Prostate gland (tissue), 2 donors: ENCODE measurements at regions not wholly inside any gene's neighbourhood (a gene's known extent, or its start where the extent isn't known, plus 50 kb on each side); places are given as distances from the start of the nearest gene placed in this dataset.

Experiments
- DNase-seq: peaks from one replicate; pipeline ENCODE4 v3.0.0-alpha.2; 2019; ENCODE audit warnings: low spot score
- H3K27ac ChIP-seq, 2 donors: fragments of 200-600 bp; sonication (generic); 2 replicates each; pipeline ENCODE4 v1.5.1; 2017 to 2019
- H3K27me3 ChIP-seq: fragments of 200-600 bp; sonication (generic); replicated peaks from 2 replicates; pipeline ENCODE4 v1.5.1; 2019; ENCODE audit not compliant: insufficient read depth
- H3K36me3 ChIP-seq, 2 donors: fragments of 200-600 bp; sonication (generic); 1 replicate in 1 of 2; 2 replicates in 1 of 2; pipeline versions ENCODE4 v1.5.1 to v1.8.1; 2017 to 2019
- H3K4me1 ChIP-seq: fragments of 200-600 bp; sonication (generic); replicated peaks from 2 replicates; pipeline ENCODE4 v1.5.1; 2019
- H3K4me3 ChIP-seq, 2 donors: fragments of 200-600 bp; sonication (generic); 2 replicates each; pipeline ENCODE4 v1.5.1; 2017 to 2019
- H3K9me3 ChIP-seq: fragments of 200-600 bp; sonication (generic); 2 replicates; pipeline ENCODE4 v1.5.1; 2017
- CTCF ChIP-seq, 4 experiments: fragments of 200-600 bp in 2 of 4; fragments of 450-650 bp in 2 of 4; sonication (generic) in 2 of 4; IDR thresholded peaks; 1 replicate in 3 of 4; 2 replicates in 1 of 4; pipeline ENCODE4 v1.5.1; 2016 to 2019; ENCODE audit warnings: antibody characterized with exemption in 4 of 4, mild to moderate bottlenecking in 2 of 4, moderate library complexity in 2 of 4
- POLR2A ChIP-seq: fragments of 450-650 bp; IDR thresholded peaks from one replicate; pipeline ENCODE4 v1.6.1; 2016; ENCODE audit warnings: antibody characterized with exemption, mild to moderate bottlenecking
- POLR2AphosphoS5 ChIP-seq: sonication (generic); formaldehyde crosslinking; IDR thresholded peaks from one replicate; pipeline ENCODE4 v1.6.1; 2017; ENCODE audit warnings: antibody characterized with exemption
- WGBS: methylation state at CpG from one replicate; pipeline ENCODE4 v1.1.5; 2018; 5-methylcytosine and 5-hydroxymethylcytosine counted together
- intact Hi-C: fragments of 100-400 bp; cut with DNase I; formaldehyde crosslinking; loops from one replicate; pipeline ENCODE4 v1.14.2; 2022

- no peaks in the 10 kb centered on the region for H3K4me1 ChIP-seq
- no peak for DNase-seq
- H3K36me3 ChIP-seq = no peaks in the 10 kb centered on the region
- H3K27me3 ChIP-seq = no peaks in the 10 kb centered on the region
- H3K4me3 ChIP-seq = no peak overlapping the region
- no peak overlapping the region for H3K27ac ChIP-seq
- intact Hi-C loops = no loop called here
- 86% methylated on average over 2 of the region's 2 CpGs for WGBS
- TF ChIP-seq POLR2A = no peak
- TF ChIP-seq CTCF (IDR thresholded peaks at IDR 0.05) = no peak
- TF ChIP-seq POLR2AphosphoS5 = no peak
- no peaks in the 10 kb centered on the region for H3K9me3 ChIP-seq
Measured at GRCh38 chrY:15583111-15583510, 1058.8 kb downstream of the NLGN4Y start.

- H3K36me3 ChIP-seq = no peaks in the 10 kb centered on the region
- no peak overlapping the region for H3K27ac ChIP-seq
- H3K4me1 ChIP-seq = no peaks in the 10 kb centered on the region
- 92% methylated on average over 2 of the region's 2 CpGs for WGBS
- intact Hi-C loops = no loop called here
- H3K27me3 ChIP-seq = no peaks in the 10 kb centered on the region
- no peak for DNase-seq
- no peaks in the 10 kb centered on the region for H3K9me3 ChIP-seq
- no peak for TF ChIP-seq POLR2AphosphoS5
- no peak for TF ChIP-seq CTCF (IDR thresholded peaks at IDR 0.05)
- no peak for TF ChIP-seq POLR2A
- no peak overlapping the region for H3K4me3 ChIP-seq
Measured at GRCh38 chrY:15592957-15593356, 1068.6 kb downstream of the NLGN4Y start.

- intact Hi-C loops = no loop called here
Measured at GRCh38 chrY:15593476-15594160, 1069.3 kb downstream of the NLGN4Y start.

GRCh38 chrY:15594179-15594578, 1069.8 kb downstream of the NLGN4Y start:
- Histone ChIP-seq H3K27ac (no peak overlapping the region), H3K9me3 (no peaks in the 10 kb centered on the region), H3K36me3 (no peaks in the 10 kb centered on the region), H3K27me3 (no peaks in the 10 kb centered on the region), H3K4me1 (no peaks in the 10 kb centered on the region), H3K4me3 (no peak overlapping the region)
- no peak for DNase-seq
- intact Hi-C loops = no loop called here
- TF ChIP-seq CTCF (IDR thresholded peaks at IDR 0.05) (no peak), POLR2A (no peak), POLR2AphosphoS5 (no peak)
- 63% methylated on average over 3 of the region's 3 CpGs for whole genome bisulfite sequencing

More at GRCh38 chrY:15593476-15594160, 1069.3 kb downstream of the NLGN4Y start:
- TF ChIP-seq CTCF (IDR thresholded peaks at IDR 0.05) (no peak), POLR2A (no peak), POLR2AphosphoS5 (no peak)
- no peak for DNase-seq
- H3K9me3 ChIP-seq = no peaks in the 10 kb centered on the region
- no peaks in the 10 kb centered on the region for H3K4me1 ChIP-seq
- H3K4me3 ChIP-seq = no peak overlapping the region
- 71% methylated on average over 4 of the region's 4 CpGs for WGBS
- H3K36me3 ChIP-seq = no peaks in the 10 kb centered on the region
- no peaks in the 10 kb centered on the region for H3K27me3 ChIP-seq
- no peak overlapping the region for H3K27ac ChIP-seq

- intact Hi-C loops = no loop called here
- Histone ChIP-seq H3K4me1 (no peaks in the 10 kb centered on the region), H3K27ac (no peak overlapping the region), H3K36me3 (no peaks in the 10 kb centered on the region), H3K4me3 (no peak overlapping the region), H3K27me3 (no peaks in the 10 kb centered on the region), H3K9me3 (no peaks in the 10 kb centered on the region)
- WGBS = 88% methylated on average over 3 of the region's 3 CpGs
- TF ChIP-seq CTCF (IDR thresholded peaks at IDR 0.05) = no peak
- TF ChIP-seq POLR2AphosphoS5 = no peak
- no peak for TF ChIP-seq POLR2A
- no peak for DNase-seq
Measured at GRCh38 chrY:15600565-15600964, 1076.2 kb downstream of the NLGN4Y start.
